HEK293 (cell line): ENCODE measurements at regions not wholly inside any gene's neighbourhood (a gene's known extent, or its start where the extent isn't known, plus 50 kb on each side); places are given as distances from the start of the nearest gene placed in this dataset.

Experiments
- CTCF ChIA-PET: fragments of 350-600 bp; formaldehyde crosslinking; extraction: SDS; loops from one replicate; lab custom pipeline; 2021; ENCODE audit warnings: antibody characterized with exemption; lab: Yijun Ruan, JAX
- POLR2A ChIA-PET: fragments of 300-600 bp; formaldehyde crosslinking; extraction: SDS; loops from one replicate; lab custom pipeline; 2020; ENCODE audit warnings: antibody characterized with exemption, inconsistent platforms; lab: Yijun Ruan, JAX
- H3K27ac ChIP-seq: fragments of 200-500 bp; sonication (Bioruptor generic); 2 replicates; pipeline ENCODE4 v1.5.1; 2014; ENCODE audit warnings: low read depth, low read length, control low read depth, inconsistent platforms; ENCODE audit errors: extremely low read depth
- H3K36me3 ChIP-seq, 2 experiments: fragments of 200-500 bp in 1 of 2; sonication (Bioruptor generic) in 1 of 2; 1 replicate in 1 of 2; 2 replicates in 1 of 2; pipeline ENCODE4 v1.5.1; 2014 to 2017; ENCODE audit warnings: inconsistent platforms in 2 of 2, low read length in 2 of 2; ENCODE audit not compliant: control insufficient read depth in 2 of 2, insufficient read depth in 1 of 2
- H3K4me1 ChIP-seq: fragments of 200-500 bp; sonication (Bioruptor generic); 2 replicates; pipeline ENCODE4 v1.5.1; 2014; ENCODE audit warnings: mild to moderate bottlenecking, low read length, inconsistent platforms; ENCODE audit not compliant: control insufficient read depth, insufficient read depth
- H3K4me3 ChIP-seq: 2 replicates; pipeline ENCODE4 v1.5.1; 2011; ENCODE audit warnings: low read depth, mild to moderate bottlenecking, control low read depth, low read length, moderate library complexity
- H3K9me3 ChIP-seq: fragments of 200-500 bp; sonication (Bioruptor generic); 2 replicates; pipeline ENCODE4 v1.5.1; 2014; ENCODE audit warnings: low read depth, low read length, inconsistent platforms; ENCODE audit not compliant: control insufficient read depth, insufficient read depth
- KLF16 ChIP-seq: fragments of 450-650 bp; formaldehyde crosslinking; IDR thresholded peaks from 2 replicates; pipeline ENCODE4 v1.5.1; 2017; ENCODE audit warnings: missing biosample characterization, missing genetic modification characterization
- SP3 ChIP-seq: fragments of 450-650 bp; formaldehyde crosslinking; IDR thresholded peaks from 2 replicates; pipeline ENCODE4 v1.5.1; 2016; ENCODE audit warnings: missing biosample characterization, missing genetic modification characterization
- ZBTB1 ChIP-seq: fragments of 450-650 bp; formaldehyde crosslinking; IDR thresholded peaks from 2 replicates; pipeline ENCODE4 v1.5.1; 2016; ENCODE audit warnings: missing biosample characterization, missing genetic modification characterization
- ZNF114 ChIP-seq: fragments of 450-650 bp; formaldehyde crosslinking; IDR thresholded peaks from 2 replicates; pipeline ENCODE4 v1.5.0; 2017; ENCODE audit warnings: missing biosample characterization, missing genetic modification characterization
- ZNF157 ChIP-seq: fragments of 450-650 bp; formaldehyde crosslinking; IDR thresholded peaks from 2 replicates; pipeline ENCODE4 v1.5.1; 2016; ENCODE audit warnings: missing biosample characterization, missing genetic modification characterization
- ZNF16 ChIP-seq: fragments of 450-650 bp; formaldehyde crosslinking; IDR thresholded peaks from 2 replicates; pipeline ENCODE4 v1.5.1; 2016; ENCODE audit warnings: low read depth, missing biosample characterization, missing genetic modification characterization
- ZNF23 ChIP-seq: fragments of 450-650 bp; formaldehyde crosslinking; IDR thresholded peaks from 2 replicates; pipeline ENCODE4 v1.5.1; 2016; ENCODE audit warnings: missing biosample characterization, missing genetic modification characterization, borderline replicate concordance
- ZNF596 ChIP-seq: fragments of 450-650 bp; IDR thresholded peaks from 2 replicates; pipeline ENCODE4 v1.5.0; 2018; ENCODE audit warnings: missing biosample characterization, mild to moderate bottlenecking, missing genetic modification characterization, moderate library complexity
- ZNF629 ChIP-seq: fragments of 450-650 bp; formaldehyde crosslinking; IDR thresholded peaks from 2 replicates; pipeline ENCODE4 v1.5.1; 2017; ENCODE audit warnings: missing biosample characterization, missing genetic modification characterization
- ZNF707 ChIP-seq: fragments of 450-650 bp; formaldehyde crosslinking; IDR thresholded peaks from 2 replicates; pipeline ENCODE4 v1.5.1; 2016; ENCODE audit warnings: missing biosample characterization, missing genetic modification characterization
- ZSCAN16 ChIP-seq: fragments of 450-650 bp; formaldehyde crosslinking; IDR thresholded peaks from 2 replicates; pipeline ENCODE4 v1.5.1; 2016; ENCODE audit warnings: missing biosample characterization, missing genetic modification characterization
- TF ChIP-seq, protein P1 (sequence below): fragments of 450-650 bp; formaldehyde crosslinking; IDR thresholded peaks from 2 replicates; pipeline ENCODE4; 2016; ENCODE audit warnings: missing biosample characterization, missing genetic modification characterization
- TF ChIP-seq, protein P2 (sequence below): fragments of 450-650 bp; formaldehyde crosslinking; IDR thresholded peaks from 2 replicates; pipeline ENCODE4 v1.5.1; 2016; ENCODE audit warnings: missing biosample characterization, missing genetic modification characterization
- TF ChIP-seq, protein P3 (sequence below): fragments of 450-650 bp; formaldehyde crosslinking; IDR thresholded peaks from 2 replicates; pipeline ENCODE4 v1.5.1; 2016; ENCODE audit warnings: missing biosample characterization, missing genetic modification characterization, low read depth

DNA sequence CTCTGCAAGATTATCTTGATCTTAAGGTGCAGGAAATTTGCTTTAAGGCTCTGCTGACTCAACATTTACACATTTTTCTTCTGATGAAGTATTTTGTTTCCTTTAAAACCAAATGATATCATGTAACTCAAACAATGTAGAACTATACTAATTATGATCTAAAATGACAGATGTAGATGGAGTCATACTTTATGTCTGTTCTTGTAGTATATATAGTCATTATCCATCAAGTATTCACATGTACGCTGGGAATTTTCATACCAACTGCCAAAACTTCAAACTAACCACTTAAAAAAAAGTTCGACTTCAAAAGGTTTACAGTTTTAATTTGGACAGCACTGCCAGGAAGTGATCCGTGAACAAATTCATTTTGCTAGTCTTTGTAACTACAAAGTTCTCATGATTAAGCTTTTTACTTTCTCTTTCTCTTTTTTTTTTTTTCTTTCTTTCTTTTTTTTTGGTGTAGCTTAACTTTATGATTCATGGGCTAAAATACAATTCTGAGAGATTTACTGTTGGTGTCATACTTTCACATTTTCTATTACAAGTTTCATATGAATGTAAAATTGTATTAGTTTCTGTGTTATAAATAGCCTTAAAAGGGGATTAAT, 509.0 kb upstream of the CXADR start (continued):
- TF ChIP-seq ZBTB1, result no peak

DNA sequence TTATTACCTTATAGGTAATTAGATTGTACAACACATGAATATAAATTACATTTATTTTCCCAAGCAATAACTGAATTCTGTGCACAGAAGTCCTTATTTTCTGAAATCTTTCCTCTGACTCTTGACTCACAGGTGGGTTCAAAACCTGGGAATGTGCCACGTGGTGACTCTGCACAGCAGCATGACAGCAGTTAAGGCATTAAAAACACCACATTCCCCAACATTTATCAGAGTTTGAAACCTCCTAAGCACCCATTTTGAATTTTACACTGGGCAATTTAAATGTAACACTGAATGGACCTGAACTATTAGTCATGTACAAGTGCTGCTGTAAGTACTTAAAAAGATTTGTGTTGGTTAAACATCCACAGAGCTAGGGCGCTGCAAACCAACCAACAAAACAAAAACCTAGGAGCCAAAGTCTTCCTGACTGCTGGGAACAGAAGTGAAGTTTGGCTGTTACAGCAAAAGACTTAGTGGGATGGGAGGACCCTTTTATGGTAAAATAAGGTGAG, 480.6 kb upstream of the CXADR start:
- Histone ChIP-seq H3K9me3 (no peaks in the 10 kb centered on the region), H3K27ac (no peak overlapping the region), H3K4me3 (no peak overlapping the region), H3K36me3 (no peaks in the 10 kb centered on the region), H3K4me1 (no peaks in the 10 kb centered on the region)
- ChIA-PET CTCF (no interaction called here), POLR2A (no interaction called here)
- TF ChIP-seq SP3 (tag by site-specific recombination), result no peak
- no peak for TF ChIP-seq KLF16
- TF ChIP-seq, protein P1, sequence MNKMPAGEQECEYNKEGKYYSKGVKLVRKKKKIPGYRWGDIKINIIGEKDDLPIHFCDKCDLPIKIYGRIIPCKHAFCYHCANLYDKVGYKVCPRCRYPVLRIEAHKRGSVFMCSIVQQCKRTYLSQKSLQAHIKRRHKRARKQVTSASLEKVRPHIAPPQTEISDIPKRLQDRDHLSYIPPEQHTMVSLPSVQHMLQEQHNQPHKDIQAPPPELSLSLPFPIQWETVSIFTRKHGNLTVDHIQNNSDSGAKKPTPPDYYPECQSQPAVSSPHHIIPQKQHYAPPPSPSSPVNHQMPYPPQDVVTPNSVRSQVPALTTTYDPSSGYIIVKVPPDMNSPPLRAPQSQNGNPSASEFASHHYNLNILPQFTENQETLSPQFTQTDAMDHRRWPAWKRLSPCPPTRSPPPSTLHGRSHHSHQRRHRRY, result no peak
- no peak for TF ChIP-seq ZNF629 (tag by site-specific recombination)
- no peak for TF ChIP-seq ZNF157 (tag by site-specific recombination)
- no peak for TF ChIP-seq ZNF596 (tag by site-specific recombination)
- TF ChIP-seq ZNF114 (tag by site-specific recombination), result no peak
- TF ChIP-seq, all 188 proteins: peak for 0

DNA sequence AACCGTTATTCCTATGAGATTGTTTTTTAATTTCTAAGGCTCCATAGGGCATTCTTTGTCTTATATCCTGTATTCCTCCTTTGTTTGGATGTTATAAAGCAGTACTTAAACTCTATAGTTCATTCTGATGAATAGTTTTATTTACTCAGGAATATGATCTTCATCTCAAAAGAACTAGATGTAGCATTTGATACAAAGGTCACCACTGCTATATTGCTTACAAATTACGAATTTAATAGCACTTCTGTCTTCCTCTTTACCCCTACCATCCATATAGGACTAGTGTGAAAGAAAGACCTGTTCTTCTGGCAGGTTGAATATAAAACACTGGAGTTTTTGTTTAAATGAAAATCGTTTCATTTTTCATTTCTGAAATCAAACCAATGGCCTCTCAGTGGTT, 468.1 kb upstream of the CXADR start:
- Histone ChIP-seq H3K9me3 (no peaks in the 10 kb centered on the region), H3K4me3 (no peak overlapping the region), H3K36me3 (no peaks in the 10 kb centered on the region), H3K27ac (no peak overlapping the region), H3K4me1 (no peaks in the 10 kb centered on the region)
- POLR2A ChIA-PET, result no interaction called here
- TF ChIP-seq ZNF16, result no peak
- CTCF ChIA-PET, result interaction anchor here (0.5 to 1.3 kb wide), 6 partner anchors 11 to 950 kb away, joined by 3 to 4 read pairs (median 3); no protein-coding TSS in a partner anchor

DNA sequence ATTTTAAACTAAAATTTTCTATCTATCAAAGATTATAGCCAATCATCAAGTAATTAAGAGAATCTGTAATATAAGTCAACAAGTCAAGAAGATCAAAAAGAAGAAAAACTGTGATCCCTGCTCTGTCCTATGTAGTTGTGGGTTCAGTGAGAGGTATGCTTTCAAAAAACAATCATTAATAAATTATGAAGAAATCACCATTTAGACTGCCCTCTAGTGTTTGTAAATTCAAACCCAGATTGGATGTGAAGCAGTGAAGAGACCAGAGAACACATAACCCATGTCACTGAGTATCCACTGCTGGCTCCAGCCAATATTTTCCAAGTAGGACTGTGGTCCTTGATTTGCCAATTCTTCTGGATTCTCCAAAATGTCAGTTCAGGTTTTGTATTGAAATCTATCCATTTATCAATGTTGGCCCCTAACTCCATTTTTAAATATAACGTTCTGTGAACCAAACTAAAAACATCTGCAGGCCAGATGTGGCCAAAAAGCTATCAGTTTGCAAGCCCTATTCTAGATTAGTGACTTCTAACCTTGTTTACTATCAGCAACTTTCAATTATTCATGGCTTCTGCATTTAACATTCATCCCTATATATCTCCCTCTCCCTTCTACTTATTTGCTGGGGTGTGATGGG, 467.5 kb upstream of the CXADR start:
- H3K9me3 ChIP-seq, result no peaks in the 10 kb centered on the region
- TF ChIP-seq ZNF23 (tag by site-specific recombination) (no peak), ZSCAN16 (tag by site-specific recombination) (no peak), ZNF629 (tag by site-specific recombination) (no peak)
- TF ChIP-seq, protein P2, sequence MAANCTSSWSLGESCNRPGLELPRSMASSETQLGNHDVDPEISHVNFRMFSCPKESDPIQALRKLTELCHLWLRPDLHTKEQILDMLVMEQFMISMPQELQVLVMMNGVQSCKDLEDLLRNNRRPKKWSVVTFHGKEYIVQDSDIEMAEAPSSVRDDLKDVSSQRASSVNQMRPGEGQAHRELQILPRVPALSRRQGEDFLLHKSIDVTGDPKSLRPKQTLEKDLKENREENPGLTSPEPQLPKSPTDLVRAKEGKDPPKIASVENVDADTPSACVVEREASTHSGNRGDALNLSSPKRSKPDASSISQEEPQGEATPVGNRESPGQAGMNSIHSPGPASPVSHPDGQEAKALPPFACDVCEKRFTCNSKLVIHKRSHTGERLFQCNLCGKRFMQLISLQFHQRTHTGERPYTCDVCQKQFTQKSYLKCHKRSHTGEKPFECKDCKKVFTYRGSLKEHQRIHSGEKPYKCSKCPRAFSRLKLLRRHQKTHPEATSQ (tag by site-specific recombination), result no peak
- TF ChIP-seq, all 188 proteins: peak for 0
- ChIA-PET CTCF (interaction anchor here (0.7 to 1.3 kb wide), 6 partner anchors 13 to 951 kb away, joined by 3 to 4 read pairs (median 3); no protein-coding TSS in a partner anchor), POLR2A (no interaction called here)
- Histone ChIP-seq H3K4me1 (no peaks in the 10 kb centered on the region), H3K27ac (no peak overlapping the region), H3K36me3 (no peaks in the 10 kb centered on the region), H3K4me3 (no peak overlapping the region)

DNA sequence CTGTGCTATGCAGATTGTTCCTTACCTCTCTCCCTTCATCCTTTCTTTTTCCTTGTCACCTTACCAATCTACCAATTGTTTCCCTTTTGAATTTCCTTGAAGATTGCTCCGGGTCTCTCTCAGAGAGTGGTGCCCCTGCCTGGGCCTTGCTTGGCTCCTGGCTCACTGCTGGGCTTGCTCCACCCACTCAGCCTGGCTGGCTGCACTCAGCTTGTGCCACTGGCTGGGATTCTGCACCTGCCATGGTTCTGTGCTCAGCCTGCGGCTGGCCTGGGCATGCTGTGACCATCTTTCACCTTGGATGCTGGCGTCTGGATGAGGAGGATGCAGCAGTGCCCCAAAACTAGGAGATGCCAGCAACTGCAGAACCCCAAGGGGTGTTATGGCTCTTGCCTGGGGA, 463.9 kb upstream of the CXADR start:
- no peak overlapping the region for H3K4me3 ChIP-seq
- TF ChIP-seq, protein P3, sequence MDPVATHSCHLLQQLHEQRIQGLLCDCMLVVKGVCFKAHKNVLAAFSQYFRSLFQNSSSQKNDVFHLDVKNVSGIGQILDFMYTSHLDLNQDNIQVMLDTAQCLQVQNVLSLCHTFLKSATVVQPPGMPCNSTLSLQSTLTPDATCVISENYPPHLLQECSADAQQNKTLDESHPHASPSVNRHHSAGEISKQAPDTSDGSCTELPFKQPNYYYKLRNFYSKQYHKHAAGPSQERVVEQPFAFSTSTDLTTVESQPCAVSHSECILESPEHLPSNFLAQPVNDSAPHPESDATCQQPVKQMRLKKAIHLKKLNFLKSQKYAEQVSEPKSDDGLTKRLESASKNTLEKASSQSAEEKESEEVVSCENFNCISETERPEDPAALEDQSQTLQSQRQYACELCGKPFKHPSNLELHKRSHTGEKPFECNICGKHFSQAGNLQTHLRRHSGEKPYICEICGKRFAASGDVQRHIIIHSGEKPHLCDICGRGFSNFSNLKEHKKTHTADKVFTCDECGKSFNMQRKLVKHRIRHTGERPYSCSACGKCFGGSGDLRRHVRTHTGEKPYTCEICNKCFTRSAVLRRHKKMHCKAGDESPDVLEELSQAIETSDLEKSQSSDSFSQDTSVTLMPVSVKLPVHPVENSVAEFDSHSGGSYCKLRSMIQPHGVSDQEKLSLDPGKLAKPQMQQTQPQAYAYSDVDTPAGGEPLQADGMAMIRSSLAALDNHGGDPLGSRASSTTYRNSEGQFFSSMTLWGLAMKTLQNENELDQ, result no peak
- no peak for TF ChIP-seq ZNF707
- CTCF ChIA-PET, result no interaction called here
- H3K4me1 ChIP-seq, result no peaks in the 10 kb centered on the region
- no peak overlapping the region for H3K27ac ChIP-seq
- no peaks in the 10 kb centered on the region for H3K36me3 ChIP-seq
- POLR2A ChIA-PET, result no interaction called here
- no peaks in the 10 kb centered on the region for H3K9me3 ChIP-seq
